ENCODE measurements at regions not wholly inside any gene's neighbourhood (a gene's known extent, or its start where the extent isn't known, plus 50 kb on each side); places are given as distances from the start of the nearest gene placed in this dataset.
"Not testable (repeated sequence)": the region's sequence is repeated elsewhere in the genome, so short reads cannot be mapped to it uniquely, and the experiment has no call there.

GRCh38 chr7:138303230-138304070, 156.6 kb upstream of the TRIM24 start:
- ATAC-seq (no peak), DNase-seq (no peak)
- ChIA-PET CTCF (interaction anchor here (0.6 kb wide), 1 partner anchor 110 kb away, joined by 3 read pairs; no protein-coding TSS in a partner anchor), POLR2A (no interaction called here)
- Mint-ChIP-seq H3K9me3 (ENCODE audit: low read depth) (no peaks in the 10 kb centered on the region), H3K36me3 (ENCODE audit: low read depth) (no peaks in the 10 kb centered on the region), H3K4me3 (no peak overlapping the region), H3K27me3 (peaks cover 1% of the 10 kb centered on the region), H3K4me1 (no peaks in the 10 kb centered on the region), H3K27ac (no peak overlapping the region)
- intact Hi-C loops (cut with DNase I, micrococcal nuclease), result no loop called here

- POLR2A ChIA-PET, result no interaction called here
- CTCF ChIA-PET, result interaction anchor here (0.6 kb wide), 1 partner anchor 109 kb away, joined by 3 read pairs; no protein-coding TSS in a partner anchor
- no peaks in the 10 kb centered on the region for H3K9me3 Mint-ChIP-seq (ENCODE audit: low read depth)
- no peaks in the 10 kb centered on the region for H3K36me3 Mint-ChIP-seq (ENCODE audit: low read depth)
- intact Hi-C loops (cut with DNase I, micrococcal nuclease), result no loop called here
- ATAC-seq (no peak), DNase-seq (no peak)
- peaks cover 1% of the 10 kb centered on the region for H3K27me3 Mint-ChIP-seq
- H3K4me3 Mint-ChIP-seq, result no peak overlapping the region
- H3K27ac Mint-ChIP-seq, result no peak overlapping the region
- H3K4me1 Mint-ChIP-seq, result no peaks in the 10 kb centered on the region
These were observed 156.1 kb upstream of the TRIM24 start for GRCh38 chr7:138304071-138304320.

- Mint-ChIP-seq H3K27me3 (peaks cover 1% of the 10 kb centered on the region), H3K4me1 (no peaks in the 10 kb centered on the region), H3K9me3 (ENCODE audit: low read depth) (no peaks in the 10 kb centered on the region), H3K27ac (no peak overlapping the region), H3K36me3 (ENCODE audit: low read depth) (no peaks in the 10 kb centered on the region), H3K4me3 (no peak overlapping the region)
- ChIA-PET CTCF (no interaction called here), POLR2A (no interaction called here)
- intact Hi-C loops (cut with DNase I, micrococcal nuclease), result no loop called here
- ATAC-seq (no peak), DNase-seq (no peak)
These were observed 152.4 kb upstream of the TRIM24 start for GRCh38 chr7:138307633-138308032.

- no peak overlapping the region for H3K27ac Mint-ChIP-seq
- no peak for ATAC-seq
- DNase-seq, result no peak
- CTCF ChIA-PET, result no interaction called here
- H3K27me3 Mint-ChIP-seq, result peaks cover 1% of the 10 kb centered on the region
- no peaks in the 10 kb centered on the region for H3K9me3 Mint-ChIP-seq (ENCODE audit: low read depth)
- H3K36me3 Mint-ChIP-seq (ENCODE audit: low read depth), result no peaks in the 10 kb centered on the region
- intact Hi-C loops (cut with DNase I, micrococcal nuclease), result no loop called here
- no peak overlapping the region for H3K4me3 Mint-ChIP-seq
- H3K4me1 Mint-ChIP-seq, result no peaks in the 10 kb centered on the region
- POLR2A ChIA-PET, result no interaction called here
These were observed 151.9 kb upstream of the TRIM24 start for GRCh38 chr7:138308136-138308535.

GRCh38 chr7:138309186-138309585, 150.9 kb upstream of the TRIM24 start:
- Mint-ChIP-seq H3K27me3 (peaks cover under 1% of the 10 kb centered on the region), H3K4me1 (no peaks in the 10 kb centered on the region), H3K4me3 (no peak overlapping the region), H3K9me3 (ENCODE audit: low read depth) (no peaks in the 10 kb centered on the region), H3K27ac (no peak overlapping the region), H3K36me3 (ENCODE audit: low read depth) (no peaks in the 10 kb centered on the region)
- intact Hi-C loops (cut with DNase I, micrococcal nuclease), result no loop called here
- ChIA-PET POLR2A (no interaction called here), CTCF (no interaction called here)
- DNase-seq (no peak), ATAC-seq (no peak)

- Mint-ChIP-seq H3K4me3 (no peak overlapping the region), H3K27me3 (no peaks in the 10 kb centered on the region), H3K27ac (no peak overlapping the region), H3K9me3 (ENCODE audit: low read depth) (no peaks in the 10 kb centered on the region), H3K4me1 (no peaks in the 10 kb centered on the region), H3K36me3 (ENCODE audit: low read depth) (no peaks in the 10 kb centered on the region)
- ChIA-PET POLR2A (no interaction called here), CTCF (no interaction called here)
- DNase-seq (no peak), ATAC-seq (no peak)
- intact Hi-C loops (cut with DNase I, micrococcal nuclease), result no loop called here
These were observed 146.3 kb upstream of the TRIM24 start for GRCh38 chr7:138313829-138314178.

GRCh38 chr7:138316421-138317043, 143.5 kb upstream of the TRIM24 start:
- Mint-ChIP-seq H3K4me1 (no peaks in the 10 kb centered on the region), H3K9me3 (ENCODE audit: low read depth) (no peaks in the 10 kb centered on the region), H3K27me3 (no peaks in the 10 kb centered on the region), H3K27ac (no peak overlapping the region), H3K4me3 (no peak overlapping the region), H3K36me3 (ENCODE audit: low read depth) (no peaks in the 10 kb centered on the region)
- DNase-seq, result no peak
- ATAC-seq, result no peak
- intact Hi-C loops (cut with DNase I, micrococcal nuclease), result no loop called here
- ChIA-PET CTCF (no interaction called here), POLR2A (no interaction called here)

DNA sequence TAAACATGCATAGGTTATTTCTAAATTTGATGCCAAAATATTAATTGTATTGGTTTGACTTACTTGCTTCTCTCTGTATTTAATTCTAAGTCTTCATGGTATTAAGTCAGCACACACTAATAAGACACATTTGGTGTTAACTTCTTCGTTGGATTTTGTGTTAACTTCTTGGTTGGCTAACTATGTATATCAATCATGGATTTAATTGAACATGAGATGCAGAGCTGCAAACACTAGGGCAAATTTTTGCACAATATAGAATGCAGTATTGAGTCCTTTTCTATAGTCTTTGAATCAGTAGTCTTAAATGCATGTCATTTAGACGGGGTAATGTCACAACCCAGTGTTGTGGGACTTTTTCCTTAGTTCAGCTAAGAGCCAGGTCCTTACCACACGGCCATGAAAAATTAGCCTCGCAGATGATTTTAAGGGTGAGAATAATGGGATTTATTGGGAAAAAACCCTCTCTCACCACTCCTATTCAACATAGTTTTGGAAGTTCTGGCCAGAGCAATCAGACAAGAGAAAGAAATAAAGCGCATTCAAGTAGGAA, 142.9 kb upstream of the TRIM24 start:
- H3K4me1 Mint-ChIP-seq, result no peaks in the 10 kb centered on the region
- POLR2A ChIA-PET, result no interaction called here
- ATAC-seq, result no peak
- no peaks in the 10 kb centered on the region for H3K36me3 Mint-ChIP-seq (ENCODE audit: low read depth)
- H3K27ac Mint-ChIP-seq, result no peak overlapping the region
- intact Hi-C loops (cut with DNase I, micrococcal nuclease), result no loop called here
- no peaks in the 10 kb centered on the region for H3K27me3 Mint-ChIP-seq
- H3K9me3 Mint-ChIP-seq (ENCODE audit: low read depth), result no peaks in the 10 kb centered on the region
- H3K4me3 Mint-ChIP-seq, result no peak overlapping the region
- DNase-seq, result no peak
- CTCF ChIA-PET, result no interaction called here

DNA sequence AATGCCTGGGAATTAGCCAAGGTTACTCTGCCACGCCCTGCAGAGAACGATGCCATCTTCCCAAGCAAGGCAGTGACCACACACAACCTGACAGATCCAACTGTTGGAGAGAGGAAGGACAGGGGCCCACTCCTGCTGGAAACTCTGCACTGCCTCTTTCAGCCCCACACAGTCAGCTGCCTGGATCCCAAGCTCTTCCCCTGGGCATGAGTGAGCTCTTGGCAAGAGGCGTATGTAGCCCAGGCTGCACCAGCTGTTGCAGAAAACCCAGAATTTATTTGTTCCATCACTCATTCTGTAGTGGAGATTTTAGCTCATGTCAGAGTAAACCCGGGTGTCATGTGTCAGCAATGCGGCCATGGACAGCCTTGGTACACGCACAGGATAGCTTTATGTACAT, 135.1 kb upstream of the TRIM24 start:
- intact Hi-C loops (cut with DNase I, micrococcal nuclease), result no loop called here
- no peak for ATAC-seq
- Mint-ChIP-seq H3K36me3 (ENCODE audit: low read depth) (peaks cover 3% of the 10 kb centered on the region), H3K27ac (no peak overlapping the region), H3K4me1 (no peaks in the 10 kb centered on the region), H3K27me3 (no peaks in the 10 kb centered on the region), H3K9me3 (ENCODE audit: low read depth) (peaks cover 18% of the 10 kb centered on the region), H3K4me3 (no peak overlapping the region)
- ChIA-PET POLR2A (no interaction called here), CTCF (interaction anchor here (0.7 to 0.9 kb wide), 2 partner anchors 317 to 513 kb away, joined by 3 read pairs; no protein-coding TSS in a partner anchor)
- no peak for DNase-seq

- H3K4me3 Mint-ChIP-seq, result no peak overlapping the region
- peaks cover 20% of the 10 kb centered on the region for H3K9me3 Mint-ChIP-seq (ENCODE audit: low read depth)
- intact Hi-C loops (cut with DNase I, micrococcal nuclease), result no loop called here
- H3K4me1 Mint-ChIP-seq, result no peaks in the 10 kb centered on the region
- CTCF ChIA-PET, result interaction anchor here (0.7 kb wide), 1 partner anchor 514 kb away, joined by 3 read pairs; no protein-coding TSS in a partner anchor
- DNase-seq (no peak), ATAC-seq (no peak)
- peaks cover 3% of the 10 kb centered on the region for H3K36me3 Mint-ChIP-seq (ENCODE audit: low read depth)
- no peaks in the 10 kb centered on the region for H3K27me3 Mint-ChIP-seq
- POLR2A ChIA-PET, result no interaction called here
- no peak overlapping the region for H3K27ac Mint-ChIP-seq
These were observed 134.6 kb upstream of the TRIM24 start for GRCh38 chr7:138325434-138325833.

DNA sequence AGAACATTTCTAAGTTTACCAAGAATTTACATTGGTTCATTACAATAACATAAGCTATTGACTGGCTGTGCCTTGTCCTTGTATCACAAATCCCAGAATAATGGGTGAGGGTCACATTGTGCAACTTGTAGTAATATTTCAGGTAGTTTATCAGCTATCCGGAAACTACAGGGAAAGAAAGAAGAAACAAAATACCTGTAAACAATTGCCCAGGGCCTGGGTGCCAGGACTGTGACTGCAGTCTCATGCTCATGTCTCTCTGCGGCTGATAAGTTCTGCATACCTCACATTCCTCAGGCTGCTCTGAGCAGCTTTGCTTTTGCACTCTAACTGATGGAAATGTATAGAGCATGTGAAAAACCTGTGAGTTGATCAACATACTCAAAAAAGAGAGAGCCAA, 131.8 kb upstream of the TRIM24 start:
- no peaks in the 10 kb centered on the region for H3K27me3 Mint-ChIP-seq
- no peak overlapping the region for H3K27ac Mint-ChIP-seq
- H3K4me1 Mint-ChIP-seq, result no peaks in the 10 kb centered on the region
- DNase-seq (no peak), ATAC-seq (no peak)
- peaks cover 3% of the 10 kb centered on the region for H3K36me3 Mint-ChIP-seq (ENCODE audit: low read depth)
- CTCF ChIA-PET, result no interaction called here
- intact Hi-C loops (cut with DNase I, micrococcal nuclease), result no loop called here
- POLR2A ChIA-PET, result no interaction called here
- no peak overlapping the region for H3K4me3 Mint-ChIP-seq
- peaks cover 27% of the 10 kb centered on the region for H3K9me3 Mint-ChIP-seq (ENCODE audit: low read depth)

DNA sequence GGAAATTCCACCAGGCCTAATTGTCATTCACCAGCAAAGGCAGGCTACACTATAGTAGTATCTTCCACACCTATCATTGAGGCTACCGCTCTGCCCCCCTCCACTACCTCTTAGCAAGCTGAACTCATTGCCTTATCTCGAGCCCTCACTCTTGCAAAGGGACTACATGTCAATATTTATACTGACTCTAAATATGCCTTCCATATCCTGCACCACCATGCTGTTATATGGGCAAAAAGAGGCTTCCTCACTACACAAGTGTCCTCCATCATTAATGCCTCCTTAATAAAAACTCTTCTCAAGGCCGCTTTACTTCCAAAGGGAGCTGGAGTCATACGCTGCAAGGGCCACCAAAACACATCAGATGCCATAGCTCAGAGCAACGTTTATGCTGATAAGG, 127.2 kb upstream of the TRIM24 start:
- H3K36me3 Mint-ChIP-seq (ENCODE audit: low read depth); DNase-seq; H3K27ac Mint-ChIP-seq; ATAC-seq; intact Hi-C loops (cut with DNase I, micrococcal nuclease); H3K27me3 Mint-ChIP-seq; POLR2A ChIA-PET; H3K4me3 Mint-ChIP-seq; H3K4me1 Mint-ChIP-seq: not testable (repeated sequence)
- CTCF ChIA-PET, result interaction anchor here (0.7 kb wide), 1 partner anchor 39 kb away, joined by 6 read pairs; no protein-coding TSS in a partner anchor
- peaks cover 24% of the 10 kb centered on the region for H3K9me3 Mint-ChIP-seq (ENCODE audit: low read depth)

Data from activated CD4-positive, alpha-beta T cell treated with anti-CD3 and anti-CD28 coated beads for 36 hours (primary cell).